Breast epithelium (tissue), 3 donors: ENCODE measurements at regions not wholly inside any gene's neighbourhood (a gene's known extent, or its start where the extent isn't known, plus 50 kb on each side); places are given as distances from the start of the nearest gene placed in this dataset.

Source experiments
- POLR2AphosphoS5 ChIP-seq, 3 donors: sonication (generic); formaldehyde crosslinking; IDR thresholded peaks; one replicate each; pipeline ENCODE4 v1.6.1; 2017; ENCODE audit warnings: antibody characterized with exemption in 3 of 3
- TF ChIP-seq, protein P1 (sequence below), 3 donors: fragments of 450-650 bp; IDR thresholded peaks; one replicate each; pipeline ENCODE4 v1.5.1; 2016 to 2017; ENCODE audit warnings: antibody characterized with exemption in 3 of 3, mild to moderate bottlenecking in 3 of 3, moderate library complexity in 3 of 3

DNA sequence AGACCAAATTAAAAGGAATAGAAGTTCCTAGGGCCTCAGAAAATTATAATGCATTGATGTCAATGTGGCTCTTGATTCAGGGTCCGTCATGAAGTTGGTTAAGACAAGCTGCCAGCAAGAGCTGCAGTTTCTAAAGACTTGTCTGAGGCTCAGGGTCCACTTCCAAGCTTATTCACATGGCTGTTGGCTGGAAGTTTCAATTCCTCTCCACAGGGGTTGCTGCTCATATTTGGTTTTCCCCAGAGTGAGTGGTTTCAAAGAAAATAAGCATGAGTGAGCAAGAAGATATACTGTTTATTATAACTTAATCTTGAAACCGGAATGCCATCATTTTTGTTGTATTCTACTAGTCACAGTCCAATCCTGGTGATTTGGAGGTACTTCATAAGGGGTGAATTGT is 1247.4 kb downstream of the LRFN5 start:
- no peak for TF ChIP-seq POLR2AphosphoS5 (IDR thresholded peaks at IDR 0.05)
- TF ChIP-seq, protein P1, sequence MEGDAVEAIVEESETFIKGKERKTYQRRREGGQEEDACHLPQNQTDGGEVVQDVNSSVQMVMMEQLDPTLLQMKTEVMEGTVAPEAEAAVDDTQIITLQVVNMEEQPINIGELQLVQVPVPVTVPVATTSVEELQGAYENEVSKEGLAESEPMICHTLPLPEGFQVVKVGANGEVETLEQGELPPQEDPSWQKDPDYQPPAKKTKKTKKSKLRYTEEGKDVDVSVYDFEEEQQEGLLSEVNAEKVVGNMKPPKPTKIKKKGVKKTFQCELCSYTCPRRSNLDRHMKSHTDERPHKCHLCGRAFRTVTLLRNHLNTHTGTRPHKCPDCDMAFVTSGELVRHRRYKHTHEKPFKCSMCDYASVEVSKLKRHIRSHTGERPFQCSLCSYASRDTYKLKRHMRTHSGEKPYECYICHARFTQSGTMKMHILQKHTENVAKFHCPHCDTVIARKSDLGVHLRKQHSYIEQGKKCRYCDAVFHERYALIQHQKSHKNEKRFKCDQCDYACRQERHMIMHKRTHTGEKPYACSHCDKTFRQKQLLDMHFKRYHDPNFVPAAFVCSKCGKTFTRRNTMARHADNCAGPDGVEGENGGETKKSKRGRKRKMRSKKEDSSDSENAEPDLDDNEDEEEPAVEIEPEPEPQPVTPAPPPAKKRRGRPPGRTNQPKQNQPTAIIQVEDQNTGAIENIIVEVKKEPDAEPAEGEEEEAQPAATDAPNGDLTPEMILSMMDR (IDR thresholded peaks at IDR 0.05): no peak
